GM12891 (cell line): ENCODE measurements at regions not wholly inside any gene's neighbourhood (a gene's known extent, or its start where the extent isn't known, plus 50 kb on each side); places are given as distances from the start of the nearest gene placed in this dataset.

Source experiments
- DNase-seq: peaks from one replicate; pipeline ENCODE4 v3.0.0; 2011; ENCODE audit warnings: low spot score; ENCODE audit not compliant: insufficient read length
- FAIRE-seq: peaks from 2 replicates; lab custom pipeline; 2011; peaks lifted over from hg19 to GRCh38; lab: Jason Lieb, UNC
- PAX5 ChIP-seq: IDR thresholded peaks from 2 replicates; pipeline ENCODE4 v1.6.1; 2011; ENCODE audit warnings: low read length, moderate library complexity, mild to moderate bottlenecking; ENCODE audit not compliant: insufficient read depth, severe bottlenecking
- POLR2A ChIP-seq: IDR thresholded peaks from 2 replicates; pipeline ENCODE4 v1.6.1; 2011; ENCODE audit warnings: low read depth, low read length, control low read depth
- POLR2AphosphoS5 ChIP-seq: IDR thresholded peaks from 2 replicates; pipeline ENCODE4 v1.6.1; 2011; ENCODE audit warnings: low read depth, low read length, control low read depth
- POU2F2 ChIP-seq: IDR thresholded peaks from 2 replicates; pipeline ENCODE4 v1.6.1; 2011; ENCODE audit warnings: low read depth, mild to moderate bottlenecking, control low read depth, low read length, moderate library complexity
- SPI1 ChIP-seq: IDR thresholded peaks from 2 replicates; pipeline ENCODE4 v1.6.1; 2011; ENCODE audit warnings: low read depth, low read length, control low read depth
- TAF1 ChIP-seq: IDR thresholded peaks from 2 replicates; pipeline ENCODE4 v1.6.1; 2011; ENCODE audit warnings: low read depth, low read length, control low read depth

DNA sequence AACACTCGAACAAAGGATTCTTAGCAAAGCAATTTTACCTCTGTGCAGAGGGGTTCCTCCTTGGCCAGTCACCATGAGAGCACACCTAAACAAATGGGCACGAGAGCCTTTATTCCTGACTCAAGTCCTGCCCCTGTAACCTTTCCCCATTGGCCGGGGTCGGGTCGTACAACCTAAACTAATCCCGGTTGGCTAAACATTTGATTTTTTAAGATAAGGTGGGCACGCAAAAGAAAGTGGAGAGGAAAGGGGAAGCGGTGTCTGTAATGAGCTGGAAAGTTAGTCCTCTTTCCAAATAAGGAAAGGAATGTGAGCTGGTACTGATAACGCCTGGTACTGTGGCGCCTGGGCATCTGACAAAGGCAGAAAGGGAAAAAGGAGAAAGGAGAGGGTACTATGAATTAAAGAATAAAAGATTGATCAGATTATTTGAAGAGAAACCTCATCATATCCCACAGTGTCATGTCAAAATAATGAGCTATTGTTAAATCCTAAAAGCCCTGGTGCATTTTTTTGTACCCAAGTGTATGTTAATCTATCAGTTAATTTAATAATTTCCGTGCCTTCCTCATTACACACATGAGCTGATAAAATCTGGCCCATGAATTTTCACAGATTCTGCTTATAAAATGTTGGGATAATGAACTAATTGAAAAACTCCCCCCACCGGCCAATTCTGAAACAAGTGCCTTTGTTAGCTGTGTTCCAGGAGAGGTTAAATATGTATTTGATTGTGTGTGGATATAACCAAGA, 335.7 kb downstream of the RFC3 start:
- DNase-seq, result no peak
- no peak for FAIRE-seq
- TF ChIP-seq POLR2AphosphoS5, result no peak
- TF ChIP-seq PAX5, result no peak
- TF ChIP-seq POLR2A, result no peak
- no peak for TF ChIP-seq POU2F2
- TF ChIP-seq SPI1, result no peak
- no peak for TF ChIP-seq TAF1

DNA sequence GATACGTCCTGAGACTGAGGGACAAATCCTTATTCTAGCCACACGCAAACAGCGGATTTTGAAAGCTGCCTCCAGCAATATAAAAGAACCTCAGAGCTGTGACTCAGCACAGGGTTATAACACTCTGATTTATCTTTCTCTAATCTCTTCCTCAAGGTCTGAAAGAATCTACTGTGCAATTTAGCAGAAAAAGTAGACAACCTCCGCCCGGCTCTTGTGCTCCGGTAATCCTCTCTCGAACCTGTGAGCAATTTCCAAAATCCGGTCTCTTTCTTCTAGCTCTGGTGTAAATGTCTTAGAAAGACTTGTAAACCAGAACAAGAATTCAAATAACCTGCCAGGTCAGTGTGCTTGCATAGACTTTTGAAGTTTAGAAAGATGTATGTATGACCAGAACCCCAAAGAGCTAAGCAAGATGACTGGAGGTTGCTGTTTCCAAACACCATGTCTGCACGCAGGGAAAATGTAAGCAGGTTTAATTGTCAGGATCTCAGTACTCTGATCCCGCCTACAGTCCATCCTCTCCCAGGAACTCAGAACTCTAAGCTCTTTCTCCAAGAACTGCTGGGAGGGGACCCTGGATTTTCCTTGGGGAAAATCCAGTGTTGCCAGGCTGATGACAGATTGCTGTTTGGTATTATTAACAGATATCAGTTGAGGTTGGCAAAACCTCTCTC, 338.1 kb downstream of the RFC3 start:
- no peak for TF ChIP-seq SPI1
- TF ChIP-seq POLR2AphosphoS5, result no peak
- no peak for TF ChIP-seq POU2F2
- no peak for TF ChIP-seq PAX5
- TF ChIP-seq TAF1, result no peak
- no peak for TF ChIP-seq POLR2A

DNA sequence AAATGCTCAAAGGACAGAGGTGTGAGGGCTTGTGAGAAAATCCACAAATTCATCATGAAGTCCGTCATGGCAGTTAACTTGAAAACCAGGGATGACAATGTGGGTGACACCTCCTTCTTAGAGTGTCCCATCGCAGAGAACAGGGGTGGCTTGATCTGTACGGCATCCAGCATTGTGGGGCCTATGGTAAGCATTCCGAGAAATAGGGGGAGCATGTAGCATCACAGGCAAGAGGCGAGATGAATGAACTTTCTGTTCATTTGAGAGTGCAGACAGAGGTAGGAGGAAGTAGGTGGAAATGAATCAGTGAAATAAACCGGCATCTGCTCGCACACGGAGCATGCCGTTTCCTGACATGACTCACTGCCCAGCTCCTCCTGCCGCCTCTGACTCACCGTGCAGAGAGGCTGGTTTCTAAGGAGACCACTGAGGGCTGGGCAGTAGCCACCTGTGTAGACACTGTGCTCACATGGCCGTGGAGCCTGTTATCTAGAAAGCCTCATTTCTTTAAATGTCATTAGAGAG, 339.0 kb downstream of the RFC3 start:
- FAIRE-seq, result peak; percentile 99
- DNase-seq, result peak; percentile 28
- TF ChIP-seq POLR2A (no peak), PAX5 (no peak), POLR2AphosphoS5 (no peak), TAF1 (no peak), POU2F2 (0 out of 2 replicates have a peak, but pooled peaks have one; percentile 25), SPI1 (0 out of 2 replicates have a peak, but pooled peaks have one; percentile 33)

More for the DNA sequence above, 338.1 kb downstream of the RFC3 start:
- DNase-seq (no peak), FAIRE-seq (no peak)

DNA sequence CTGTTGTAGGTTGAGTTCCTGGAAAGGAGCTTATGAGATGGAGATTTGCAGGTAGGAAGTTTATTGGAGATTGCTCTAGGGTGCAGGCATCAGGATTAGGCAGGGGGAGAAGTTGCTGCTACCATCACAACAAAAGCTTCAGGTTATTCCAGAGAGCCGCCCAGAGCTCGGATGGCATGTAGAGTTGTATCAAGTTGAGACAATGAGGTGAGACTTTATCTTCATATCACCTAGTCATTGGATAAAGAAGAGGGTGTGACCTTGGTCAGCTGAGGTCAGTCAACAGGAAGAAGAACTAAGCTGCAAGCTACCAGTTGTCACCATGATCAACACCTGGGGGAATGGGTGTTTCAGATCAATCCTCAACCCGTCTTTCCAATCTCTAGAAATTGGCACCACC, 342.0 kb downstream of the RFC3 start:
- TF ChIP-seq PAX5, result no peak
- TF ChIP-seq POLR2A, result no peak
- no peak for TF ChIP-seq POLR2AphosphoS5
- TF ChIP-seq TAF1, result no peak
- TF ChIP-seq POU2F2, result no peak
- TF ChIP-seq SPI1, result no peak
- DNase-seq, result no peak
- FAIRE-seq, result no peak

DNA sequence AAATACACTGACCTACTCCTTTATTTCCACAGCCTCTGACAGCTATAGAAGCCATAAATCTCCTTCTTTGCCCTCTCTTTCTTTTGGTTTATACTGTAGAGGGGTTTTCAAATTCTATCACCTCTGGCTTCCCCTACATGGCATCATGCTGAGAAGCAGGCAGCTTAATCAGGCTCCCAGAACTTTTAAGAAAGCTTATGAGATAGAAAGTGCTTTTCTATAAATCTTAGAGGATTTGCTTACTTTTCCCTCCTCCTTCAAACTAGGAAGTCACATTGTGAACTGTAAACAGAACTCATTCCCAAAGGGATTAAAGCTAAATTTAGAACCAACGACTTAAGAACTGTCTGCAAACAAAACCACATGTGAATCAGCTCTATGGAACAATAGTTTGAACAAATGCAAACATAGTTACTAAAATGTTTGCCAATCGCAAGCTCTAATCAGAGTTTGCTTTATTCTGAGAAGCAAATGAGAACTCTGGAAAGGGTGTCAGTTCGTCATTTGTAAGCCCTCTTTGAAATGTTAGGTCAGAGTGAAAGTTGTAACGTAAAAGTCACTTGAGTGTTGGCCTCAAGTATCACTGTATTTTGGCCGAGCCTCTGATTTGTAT, 344.1 kb downstream of the RFC3 start:
- FAIRE-seq, result no peak
- TF ChIP-seq POLR2A, result no peak
- no peak for TF ChIP-seq PAX5
- no peak for TF ChIP-seq POLR2AphosphoS5
- TF ChIP-seq POU2F2, result no peak
- TF ChIP-seq TAF1, result no peak
- TF ChIP-seq SPI1, result no peak
- DNase-seq, result no peak

GRCh38 chr13:34162544-34162933, 344.6 kb downstream of the RFC3 start:
- no peak for DNase-seq
- no peak for FAIRE-seq
- no peak for TF ChIP-seq POU2F2
- TF ChIP-seq SPI1, result no peak
- TF ChIP-seq TAF1, result no peak
- no peak for TF ChIP-seq POLR2A
- no peak for TF ChIP-seq PAX5
- no peak for TF ChIP-seq POLR2AphosphoS5

GRCh38 chr13:34164582-34164981, 346.6 kb downstream of the RFC3 start:
- TF ChIP-seq POLR2AphosphoS5, result no peak
- TF ChIP-seq POU2F2, result no peak
- TF ChIP-seq POLR2A, result no peak
- no peak for TF ChIP-seq SPI1
- no peak for TF ChIP-seq TAF1
- TF ChIP-seq PAX5, result no peak

DNA sequence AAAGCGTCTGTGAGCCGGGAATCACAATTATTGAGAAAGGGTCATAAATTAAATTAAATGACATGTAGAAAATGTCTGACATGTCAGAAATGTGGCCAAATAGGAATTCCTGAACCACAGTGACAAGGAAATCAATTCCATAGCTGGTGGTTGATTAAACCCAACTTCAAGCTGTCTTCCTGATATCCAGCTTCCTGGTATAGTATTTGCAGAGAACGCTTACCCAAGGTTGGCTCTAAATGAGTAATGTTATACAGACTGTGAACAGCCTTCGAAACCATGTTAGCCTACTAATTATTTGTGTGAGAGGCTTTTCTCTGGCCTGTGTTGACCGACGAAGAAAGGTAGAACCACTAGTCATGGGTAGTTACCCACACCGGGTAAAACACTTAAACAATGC, 347.2 kb downstream of the RFC3 start:
- FAIRE-seq (no peak), DNase-seq (no peak)
- TF ChIP-seq POLR2AphosphoS5 (no peak), POU2F2 (no peak), PAX5 (no peak), POLR2A (no peak)

More at GRCh38 chr13:34164582-34164981, 346.6 kb downstream of the RFC3 start:
- FAIRE-seq (no peak), DNase-seq (no peak)
